GM10266 (cell line): ENCODE measurements at regions not wholly inside any gene's neighbourhood (a gene's known extent, or its start where the extent isn't known, plus 50 kb on each side); places are given as distances from the start of the nearest gene placed in this dataset.

Experiments
- DNase-seq: peaks from one replicate; pipeline ENCODE4 v3.0.0; 2012; ENCODE audit errors: extremely low spot score
- CTCF ChIP-seq: IDR thresholded peaks from 2 replicates; pipeline ENCODE4 v1.5.1; 2012; ENCODE audit warnings: mild to moderate bottlenecking, low read depth; ENCODE audit not compliant: control insufficient read depth, insufficient read depth; ENCODE audit errors: missing control alignments

- TF ChIP-seq CTCF = no peak
- no peak for DNase-seq
These were observed 111.9 kb upstream of the MAP4K3 start for GRCh38 chr2:39549000-39549399.

GRCh38 chr2:39549718-39550464 is 112.8 kb upstream of the MAP4K3 start:
- TF ChIP-seq CTCF = no peak
- DNase-seq = no peak

GRCh38 chr2:39550701-39551285 is 113.7 kb upstream of the MAP4K3 start:
- no peak for TF ChIP-seq CTCF
- no peak for DNase-seq

DNA sequence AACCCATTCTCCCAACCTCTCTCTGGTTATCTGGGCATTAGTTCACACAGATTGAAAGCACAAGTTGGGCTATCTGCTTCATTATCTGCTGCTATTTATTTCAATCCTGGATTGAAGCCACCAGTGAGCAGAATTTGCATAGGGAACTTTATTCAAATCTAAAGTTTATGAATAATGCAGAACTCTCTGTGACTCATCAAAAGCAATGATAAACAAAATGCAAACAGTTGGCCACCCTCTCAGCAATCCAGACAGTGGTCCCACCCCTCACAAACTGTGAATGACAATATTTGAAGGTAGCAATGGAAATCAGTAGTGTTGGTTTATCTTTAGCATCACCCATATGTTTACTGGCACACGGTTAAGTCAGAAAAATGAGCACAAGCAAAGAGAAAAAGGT is 106.8 kb upstream of the TMEM178A start:
- no peak for DNase-seq
- TF ChIP-seq CTCF = no peak

- TF ChIP-seq CTCF = no peak
- no peak for DNase-seq
These were observed 102.1 kb upstream of the TMEM178A start for GRCh38 chr2:39563572-39563971.

GRCh38 chr2:39567507-39567906 is 98.2 kb upstream of the TMEM178A start:
- DNase-seq = no peak
- no peak for TF ChIP-seq CTCF

GRCh38 chr2:39568116-39568515 is 97.6 kb upstream of the TMEM178A start:
- no peak for DNase-seq
- no peak for TF ChIP-seq CTCF
